HEK293 (cell line): ENCODE measurements at regions not wholly inside any gene's neighbourhood (a gene's known extent, or its start where the extent isn't known, plus 50 kb on each side); places are given as distances from the start of the nearest gene placed in this dataset.

Experiments
- CTCF ChIA-PET: fragments of 350-600 bp; formaldehyde crosslinking; extraction: SDS; loops from one replicate; lab custom pipeline; 2021; ENCODE audit warnings: antibody characterized with exemption; lab: Yijun Ruan, JAX
- POLR2A ChIA-PET: fragments of 300-600 bp; formaldehyde crosslinking; extraction: SDS; loops from one replicate; lab custom pipeline; 2020; ENCODE audit warnings: antibody characterized with exemption, inconsistent platforms; lab: Yijun Ruan, JAX
- H3K27ac ChIP-seq: fragments of 200-500 bp; sonication (Bioruptor generic); 2 replicates; pipeline ENCODE4 v1.5.1; 2014; ENCODE audit warnings: low read depth, low read length, control low read depth, inconsistent platforms; ENCODE audit errors: extremely low read depth
- H3K36me3 ChIP-seq, 2 experiments: fragments of 200-500 bp in 1 of 2; sonication (Bioruptor generic) in 1 of 2; 1 replicate in 1 of 2; 2 replicates in 1 of 2; pipeline ENCODE4 v1.5.1; 2014 to 2017; ENCODE audit warnings: inconsistent platforms in 2 of 2, low read length in 2 of 2; ENCODE audit not compliant: control insufficient read depth in 2 of 2, insufficient read depth in 1 of 2
- H3K4me1 ChIP-seq: fragments of 200-500 bp; sonication (Bioruptor generic); 2 replicates; pipeline ENCODE4 v1.5.1; 2014; ENCODE audit warnings: mild to moderate bottlenecking, low read length, inconsistent platforms; ENCODE audit not compliant: control insufficient read depth, insufficient read depth
- H3K4me3 ChIP-seq: 2 replicates; pipeline ENCODE4 v1.5.1; 2011; ENCODE audit warnings: low read depth, mild to moderate bottlenecking, control low read depth, low read length, moderate library complexity
- H3K9me3 ChIP-seq: fragments of 200-500 bp; sonication (Bioruptor generic); 2 replicates; pipeline ENCODE4 v1.5.1; 2014; ENCODE audit warnings: low read depth, low read length, inconsistent platforms; ENCODE audit not compliant: control insufficient read depth, insufficient read depth
- ATF2 ChIP-seq: fragments of 450-650 bp; formaldehyde crosslinking; IDR thresholded peaks from 2 replicates; pipeline ENCODE4 v1.5.1; 2016; ENCODE audit warnings: missing biosample characterization, missing genetic modification characterization, low read depth
- ELK4 ChIP-seq: IDR thresholded peaks from 2 replicates; pipeline ENCODE4 v1.6.1; 2011; ENCODE audit warnings: mild to moderate bottlenecking, low read depth, low read length, borderline replicate concordance
- KLF17 ChIP-seq: fragments of 450-650 bp; formaldehyde crosslinking; IDR thresholded peaks from 2 replicates; pipeline ENCODE4 v1.5.1; 2016; ENCODE audit warnings: missing biosample characterization, missing genetic modification characterization
- TRIM28 ChIP-seq: IDR thresholded peaks from 2 replicates; pipeline ENCODE4 v1.6.1; 2011; ENCODE audit warnings: low read length, control low read depth, borderline replicate concordance
- ZNF155 ChIP-seq: fragments of 450-650 bp; formaldehyde crosslinking; IDR thresholded peaks from 2 replicates; pipeline ENCODE4 v1.5.1; 2016; ENCODE audit warnings: missing biosample characterization, missing genetic modification characterization
- ZNF18 ChIP-seq: fragments of 450-650 bp; formaldehyde crosslinking; IDR thresholded peaks from 2 replicates; pipeline ENCODE4 v1.5.1; 2016; ENCODE audit warnings: missing biosample characterization, missing genetic modification characterization
- ZNF239 ChIP-seq: fragments of 450-650 bp; formaldehyde crosslinking; IDR thresholded peaks from 2 replicates; pipeline ENCODE4 v1.5.1; 2016; ENCODE audit warnings: missing biosample characterization, missing genetic modification characterization
- ZNF501 ChIP-seq: fragments of 450-650 bp; formaldehyde crosslinking; IDR thresholded peaks from 2 replicates; pipeline ENCODE4 v1.5.1; 2016; ENCODE audit warnings: missing biosample characterization, missing genetic modification characterization
- ZNF610 ChIP-seq: fragments of 450-650 bp; formaldehyde crosslinking; IDR thresholded peaks from 2 replicates; pipeline ENCODE4 v1.5.1; 2016; ENCODE audit warnings: missing biosample characterization, missing genetic modification characterization, borderline replicate concordance
- ZNF677 ChIP-seq: fragments of 450-650 bp; IDR thresholded peaks from 2 replicates; pipeline ENCODE4 v1.5.0; 2018; ENCODE audit warnings: missing biosample characterization, mild to moderate bottlenecking, missing genetic modification characterization, moderate library complexity
- ZNF837 ChIP-seq: fragments of 450-650 bp; formaldehyde crosslinking; IDR thresholded peaks from 2 replicates; pipeline ENCODE4 v1.5.1; 2016; ENCODE audit warnings: missing biosample characterization, missing genetic modification characterization

- Histone ChIP-seq H3K27ac (no peak overlapping the region), H3K4me3 (no peak overlapping the region), H3K36me3 (no peaks in the 10 kb centered on the region), H3K4me1 (no peaks in the 10 kb centered on the region), H3K9me3 (no peaks in the 10 kb centered on the region)
- no peak for TF ChIP-seq ELK4
- ChIA-PET POLR2A (no interaction called here), CTCF (interaction anchor here (0.6 to 1.5 kb wide), 4 partner anchors 12 to 225 kb away, joined by 3 to 4 read pairs (median 3); no protein-coding TSS in a partner anchor)
Observed at GRCh38 chr18:26791676-26792075, 73.8 kb downstream of the AQP4 start.

GRCh38 chr18:26784599-26784998, 80.9 kb downstream of the AQP4 start:
- ChIA-PET CTCF (no interaction called here), POLR2A (no interaction called here)
- Histone ChIP-seq H3K36me3 (no peaks in the 10 kb centered on the region), H3K9me3 (no peaks in the 10 kb centered on the region), H3K4me3 (no peak overlapping the region), H3K4me1 (no peaks in the 10 kb centered on the region), H3K27ac (no peak overlapping the region)
- TF ChIP-seq ZNF610 (no peak), ZNF155 (tag by site-specific recombination) (no peak), ZNF501 (tag by site-specific recombination) (no peak), ZNF837 (tag by site-specific recombination) (no peak), ZNF18 (tag by site-specific recombination) (no peak)
- TF ChIP-seq, all 188 proteins: peak for 0

- POLR2A ChIA-PET, result no interaction called here
Observed at GRCh38 chr18:26783170-26783569, 82.3 kb downstream of the AQP4 start.

More at GRCh38 chr18:26783170-26783569, 82.3 kb downstream of the AQP4 start:
- Histone ChIP-seq H3K9me3 (no peaks in the 10 kb centered on the region), H3K4me1 (no peaks in the 10 kb centered on the region), H3K36me3 (no peaks in the 10 kb centered on the region), H3K4me3 (no peak overlapping the region), H3K27ac (no peak overlapping the region)
- CTCF ChIA-PET, result interaction anchor here (0.7 to 1.2 kb wide), 3 partner anchors 9 to 399 kb away, joined by 3 to 6 read pairs (median 3); no protein-coding TSS in a partner anchor
- TF ChIP-seq TRIM28 (no peak), ZNF677 (no peak), KLF17 (tag by site-specific recombination) (no peak), ZNF239 (no peak), ATF2 (no peak)
